ENCODE measurements at regions not wholly inside any gene's neighbourhood (a gene's known extent, or its start where the extent isn't known, plus 50 kb on each side); places are given as distances from the start of the nearest gene placed in this dataset.
"Not testable (repeated sequence)": the region's sequence is repeated elsewhere in the genome, so short reads cannot be mapped to it uniquely, and the experiment has no call there.

DNA sequence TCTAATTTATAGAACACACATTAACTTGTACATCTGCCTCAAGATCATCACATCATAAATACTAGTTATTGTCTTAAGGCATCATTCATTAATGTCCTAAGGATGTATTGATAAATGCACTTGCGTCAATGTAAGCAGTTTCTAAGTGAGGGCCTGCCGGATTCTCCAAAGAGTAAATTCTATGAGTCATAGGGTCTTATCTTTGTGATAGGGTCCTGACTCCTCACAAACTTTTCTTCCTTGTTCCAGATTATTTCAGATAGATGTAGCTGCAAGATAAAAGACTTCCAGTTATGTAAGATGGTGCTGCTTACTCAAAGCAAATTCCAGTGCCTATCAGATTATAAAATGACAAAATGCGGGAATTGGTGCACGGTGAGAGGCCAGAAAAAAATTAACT, 315.0 kb upstream of the SLC39A10 start:
- DNase-seq: no peak

DNA sequence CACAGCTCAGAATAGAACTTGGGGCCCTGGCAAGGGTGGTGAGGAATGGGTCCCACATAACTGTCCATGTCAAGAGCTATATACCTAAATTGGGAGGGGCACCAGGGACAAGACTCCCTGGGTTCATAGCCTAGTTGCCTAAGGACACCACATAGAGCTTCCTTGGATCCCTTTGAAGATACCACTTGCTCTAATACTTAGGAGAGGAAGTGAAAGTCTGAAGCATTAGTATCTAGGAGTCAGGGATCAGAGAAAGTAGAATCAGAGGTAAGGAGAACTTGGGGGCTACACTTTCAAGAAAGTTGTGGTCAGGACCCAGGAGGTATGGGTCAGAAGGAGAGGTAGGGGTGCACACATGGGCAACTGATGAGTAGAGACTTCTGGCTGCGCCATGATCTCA, 318.2 kb upstream of the SLC39A10 start:
- DNase-seq: no peak

DNA sequence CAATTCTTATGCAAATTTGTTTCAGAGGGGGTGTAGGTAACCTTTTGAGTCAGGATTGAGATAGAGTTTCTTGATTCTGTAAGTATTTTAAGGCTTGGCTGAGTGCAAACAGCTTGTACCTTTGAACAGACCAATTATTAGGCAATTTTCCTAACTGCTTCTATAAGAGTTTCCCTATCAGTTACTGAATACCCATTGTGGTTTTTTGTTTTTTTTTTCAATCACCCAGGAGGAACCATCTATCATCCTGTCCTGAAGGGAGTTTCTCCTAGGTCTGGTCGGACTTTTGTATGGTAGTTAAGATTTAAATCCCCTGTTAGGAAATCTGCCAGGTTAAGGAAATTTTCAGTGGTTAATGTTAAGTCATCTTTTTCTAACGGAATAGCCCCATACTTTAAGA, 319.4 kb upstream of the SLC39A10 start:
- DNase-seq: no peak

DNA sequence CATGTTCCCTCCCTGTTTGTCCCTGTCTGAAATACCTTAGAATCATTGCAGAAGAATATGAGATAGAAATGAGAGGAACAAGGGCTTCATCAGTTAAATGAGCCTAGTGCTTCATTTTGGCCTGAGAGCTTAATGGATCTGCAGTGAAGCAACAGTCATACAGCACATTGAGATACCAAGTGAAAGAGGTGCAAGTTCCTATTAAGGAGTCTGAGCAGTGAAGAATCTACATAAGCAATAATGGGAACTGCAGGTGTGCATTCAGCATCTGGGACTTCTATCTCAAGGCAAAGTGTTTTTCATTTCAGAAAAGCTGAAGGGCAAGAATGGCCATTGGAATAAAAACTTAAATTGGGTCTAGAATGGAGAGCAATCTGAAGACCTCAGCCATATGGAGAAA, 323.2 kb upstream of the SLC39A10 start:
- DNase-seq: no peak

DNA sequence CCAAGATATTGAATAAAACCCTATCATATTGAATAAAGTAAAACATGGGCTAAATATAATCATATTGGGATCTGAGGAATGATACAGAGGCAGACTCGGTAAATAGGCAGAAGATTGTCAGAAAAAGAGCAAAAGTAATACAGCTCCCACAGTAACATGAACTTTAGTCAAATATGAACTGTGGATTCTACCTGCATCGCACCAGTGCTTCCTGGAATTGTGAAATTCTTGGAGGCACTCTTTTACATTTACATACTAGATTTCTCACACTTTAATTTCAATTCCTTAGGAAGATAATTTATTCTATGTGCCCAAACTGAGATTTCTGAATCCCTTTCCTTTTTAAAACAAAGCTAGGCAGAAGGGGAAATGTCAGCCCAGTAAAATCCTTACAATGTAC, 325.1 kb upstream of the SLC39A10 start:
- no peak for DNase-seq

DNA sequence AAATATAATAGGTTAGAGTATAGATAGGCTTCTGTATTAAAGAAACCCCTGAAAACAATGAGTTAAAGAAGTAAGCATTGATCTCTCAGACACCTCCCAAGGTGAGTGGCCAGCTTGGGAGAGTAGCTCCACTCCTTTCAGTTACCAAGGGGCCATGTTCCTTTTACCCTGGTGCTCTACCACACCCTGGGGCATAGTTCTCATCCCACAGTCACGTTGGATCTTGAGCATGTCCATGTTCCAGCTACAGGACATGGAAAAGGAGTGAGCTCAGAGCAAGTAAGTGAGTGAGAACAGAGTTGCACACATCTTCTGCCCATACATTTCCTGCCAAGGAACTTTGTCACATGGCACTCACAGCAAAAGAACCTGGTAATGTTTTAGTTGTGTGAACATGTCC, 325.9 kb upstream of the SLC39A10 start:
- no peak for DNase-seq

DNA sequence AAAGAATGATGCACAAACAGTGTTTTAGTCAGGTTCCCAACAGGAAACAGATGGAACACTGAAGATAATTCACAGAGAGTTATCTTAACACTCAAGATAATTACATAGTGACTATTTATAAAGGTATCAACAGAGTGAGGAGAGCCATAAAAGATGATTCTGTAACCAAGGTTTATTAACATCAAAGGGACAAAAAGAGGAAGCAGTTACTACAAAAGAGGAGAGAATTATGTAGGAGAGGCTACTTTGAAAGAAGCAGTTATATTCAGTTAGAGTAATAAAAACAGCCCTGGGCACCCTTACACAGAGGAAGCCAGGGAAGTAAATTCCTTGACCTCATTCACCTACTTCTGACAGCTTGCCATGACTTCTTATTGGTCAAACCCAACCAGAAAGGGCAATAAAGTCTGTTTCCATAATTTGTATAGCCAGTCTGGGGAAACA, 326.5 kb upstream of the SLC39A10 start:
- no peak for DNase-seq

DNA sequence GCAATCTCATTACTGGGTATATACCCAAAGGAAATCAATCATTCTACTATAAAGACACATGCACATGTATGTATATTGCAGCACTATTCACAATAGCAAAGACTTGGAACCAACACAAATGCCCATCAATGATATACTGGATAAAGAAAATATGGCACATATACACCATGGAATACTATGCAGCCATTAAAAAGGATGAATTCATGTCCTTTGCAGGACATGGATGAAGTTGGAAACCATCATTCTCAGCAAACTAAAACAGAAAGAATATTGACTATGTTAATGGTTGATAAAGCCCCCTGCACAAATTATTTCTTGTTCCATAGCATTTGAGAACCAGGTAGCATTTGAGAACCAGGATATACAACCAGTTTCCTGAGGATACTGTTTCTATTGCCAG, 327.2 kb upstream of the SLC39A10 start:
- not testable (repeated sequence) for DNase-seq

DNA sequence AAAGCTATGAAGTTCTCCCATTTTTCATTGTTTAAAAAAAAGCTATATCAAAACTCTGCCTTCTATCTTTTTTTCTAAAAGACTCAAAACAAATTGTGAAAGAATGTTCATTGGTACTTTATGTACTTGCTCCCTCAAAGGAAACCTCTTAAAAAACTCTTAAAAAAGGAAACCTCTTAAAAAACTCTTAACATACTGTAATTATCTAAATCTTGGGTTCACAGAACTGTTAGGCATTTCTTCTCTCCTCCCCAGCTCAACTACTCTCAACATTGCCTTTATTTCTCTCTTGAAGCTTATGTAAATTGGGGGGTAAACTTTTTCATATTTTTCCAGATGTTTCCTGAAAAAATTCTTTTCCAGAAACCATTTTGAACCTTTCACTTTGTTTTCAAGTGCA, 330.5 kb upstream of the SLC39A10 start:
- DNase-seq: no peak

DNA sequence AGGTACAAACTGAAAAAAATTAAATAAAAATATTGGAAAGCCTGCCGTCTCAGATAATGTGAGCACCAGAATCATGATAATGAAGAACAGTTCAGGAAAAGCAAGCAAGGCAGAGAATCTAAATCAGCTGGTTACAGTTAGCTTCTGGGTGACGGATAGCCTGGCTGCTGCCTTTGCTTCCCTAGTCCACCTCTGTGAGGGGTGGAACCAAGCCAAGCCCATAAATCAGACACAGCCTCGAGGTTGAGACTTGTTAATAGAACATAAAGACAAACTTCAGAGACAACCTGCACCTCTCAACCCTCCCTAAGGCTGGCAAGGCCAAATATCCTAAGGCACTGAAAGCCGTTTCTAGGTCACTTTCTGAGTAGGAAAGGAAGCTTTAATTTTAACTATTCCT, 334.7 kb upstream of the SLC39A10 start:
- peak; percentile 25 to 50 for DNase-seq

DNA sequence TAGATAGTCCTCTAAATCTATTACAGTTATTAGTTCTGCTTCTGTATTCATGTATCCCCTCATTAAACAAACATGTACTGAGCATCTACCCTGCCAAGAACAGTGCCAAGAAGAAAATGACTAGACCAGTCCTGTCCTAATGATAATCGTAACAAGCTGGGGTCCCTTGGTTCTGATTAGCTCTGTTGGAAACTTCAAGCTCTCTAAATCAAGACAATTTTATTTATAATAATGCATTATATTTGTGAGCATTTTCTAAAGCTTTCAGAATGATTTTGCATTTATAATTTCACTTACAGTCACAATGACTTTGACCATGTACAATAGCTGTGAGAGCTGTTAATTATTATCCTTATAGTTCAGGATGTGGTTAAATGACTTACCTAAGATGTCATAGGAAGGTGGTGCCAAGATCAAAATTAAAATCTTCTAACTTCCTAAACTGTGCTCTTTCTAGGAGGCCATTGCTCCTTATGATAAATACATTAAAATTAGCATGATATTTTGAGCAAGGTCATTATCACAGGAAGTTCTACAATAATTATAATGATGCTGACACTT, 336.5 kb upstream of the SLC39A10 start:
- peak in 1 of 2 experiments; percentile 17 for DNase-seq

DNA sequence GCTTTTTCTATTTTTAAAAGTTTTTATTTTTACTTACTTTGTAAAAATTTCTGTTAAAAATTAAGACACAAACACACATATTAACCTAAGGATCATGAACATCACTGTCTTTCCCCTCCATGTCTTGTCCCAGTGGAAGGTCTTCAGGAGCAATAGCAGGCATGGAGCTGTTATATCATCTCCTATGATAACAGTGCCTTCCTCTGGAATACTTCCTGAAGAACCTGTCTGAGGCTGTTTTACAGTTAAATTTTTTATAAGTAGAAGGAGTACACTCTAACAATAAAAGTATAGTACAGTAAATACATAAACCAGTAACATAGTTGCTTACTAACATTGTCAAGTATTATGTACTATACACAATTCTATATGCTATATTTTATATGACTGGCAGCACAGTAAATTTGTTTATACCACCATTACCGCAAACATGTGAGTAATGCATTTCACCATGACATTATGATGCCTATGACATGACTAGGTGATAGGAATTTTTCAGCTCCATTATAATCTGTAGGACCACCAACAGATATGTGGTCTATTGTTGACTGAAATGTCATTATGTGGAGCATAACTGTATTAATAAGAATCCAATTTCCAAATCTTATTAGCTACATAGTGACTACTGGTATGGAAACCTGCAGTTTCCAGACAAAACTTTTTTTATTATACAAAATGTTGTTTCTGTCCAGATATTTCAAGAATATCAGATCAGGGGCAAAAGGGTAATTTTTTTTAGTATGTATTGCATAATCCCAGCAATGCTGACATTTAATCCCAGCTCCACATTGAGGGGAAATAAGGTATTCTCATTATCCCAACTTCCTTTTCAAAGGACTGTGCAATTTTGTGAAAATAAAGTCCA, 337.2 kb upstream of the SLC39A10 start:
- no peak for DNase-seq

DNA sequence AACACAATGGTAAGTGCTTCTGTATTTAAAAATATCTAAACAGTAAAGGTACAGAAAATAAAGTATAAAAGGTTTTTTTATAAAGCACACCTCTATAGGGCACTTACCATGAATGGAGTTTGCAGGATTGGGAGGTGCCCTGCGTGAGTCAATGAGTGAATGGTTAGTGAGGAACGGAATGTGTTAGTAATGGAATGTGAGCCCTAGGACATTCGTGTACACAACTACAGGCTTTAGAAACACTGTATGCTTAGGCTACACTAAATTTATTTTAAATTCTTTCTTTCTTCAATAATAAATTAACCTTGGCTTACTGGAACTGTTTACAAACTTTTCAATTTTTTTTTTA, 337.9 kb upstream of the SLC39A10 start:
- DNase-seq: no peak

DNA sequence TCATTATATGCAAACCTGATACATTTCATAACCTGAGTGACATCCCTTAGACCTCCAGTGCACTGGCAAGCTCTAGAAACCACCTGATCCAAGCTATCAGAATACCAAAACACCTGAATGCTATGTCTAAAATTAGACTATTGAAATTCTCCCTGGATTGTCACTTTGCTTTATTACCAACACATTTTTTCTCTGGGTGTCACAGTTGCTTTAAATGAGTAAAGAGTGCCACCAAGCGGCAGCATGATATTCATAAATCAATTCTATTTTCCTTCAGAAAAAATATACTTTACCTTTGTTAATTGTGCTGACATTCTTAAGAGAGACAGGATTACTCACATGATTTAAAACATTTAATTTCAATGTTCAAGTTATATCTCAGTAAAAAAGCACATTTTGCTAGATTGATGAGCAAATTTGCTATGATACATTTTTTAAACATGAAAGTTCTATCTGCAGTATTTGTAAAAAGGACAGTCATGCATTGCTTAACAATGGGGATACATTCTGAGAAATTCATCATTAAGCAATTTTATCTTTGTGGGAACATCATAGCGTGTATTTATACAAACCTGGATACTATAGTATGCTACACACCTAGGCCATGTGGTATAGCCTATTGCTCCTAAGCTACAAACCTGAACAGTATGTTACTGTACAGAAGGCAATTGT, 338.4 kb upstream of the SLC39A10 start:
- peak; percentile 49 to 72 for DNase-seq

DNA sequence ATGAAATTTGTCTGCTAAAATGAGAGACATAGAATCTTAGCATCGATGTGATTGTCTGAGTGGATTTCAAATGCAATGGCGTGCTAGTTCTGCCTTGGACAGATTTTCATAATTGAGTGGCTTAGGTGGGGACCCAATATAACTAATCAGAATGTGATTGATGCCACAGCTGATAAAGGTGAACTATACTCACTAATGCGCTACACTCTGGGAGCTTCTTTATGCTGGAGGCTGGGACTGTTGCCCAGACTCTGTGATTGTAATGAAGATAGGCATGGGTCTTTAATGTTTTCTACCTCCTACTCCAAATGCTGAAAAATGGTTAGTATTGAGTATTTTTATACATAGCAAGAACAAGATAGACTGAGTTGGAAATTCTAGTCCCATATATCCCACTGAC, 339.5 kb upstream of the SLC39A10 start:
- DNase-seq: peak in 1 of 2 experiments; percentile 4

DNA sequence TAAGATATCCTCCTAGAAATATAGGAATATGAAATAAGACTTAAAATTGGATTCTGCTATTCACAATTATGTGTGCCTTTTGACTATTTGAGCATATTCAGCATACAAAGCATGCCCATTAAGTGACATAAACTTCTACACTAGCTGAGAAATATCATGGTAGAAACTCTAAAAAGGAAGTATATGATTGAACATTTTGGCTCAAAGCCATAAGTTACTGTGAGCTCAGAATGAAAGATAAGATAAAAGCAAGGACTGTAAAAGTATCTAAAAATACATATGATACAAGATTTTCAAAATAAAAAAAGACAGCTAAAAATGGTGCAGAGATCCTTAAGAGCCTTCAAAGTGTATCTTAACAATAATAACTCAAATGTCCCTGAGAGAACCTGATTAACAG, 340.5 kb upstream of the SLC39A10 start:
- DNase-seq: no peak

DNA sequence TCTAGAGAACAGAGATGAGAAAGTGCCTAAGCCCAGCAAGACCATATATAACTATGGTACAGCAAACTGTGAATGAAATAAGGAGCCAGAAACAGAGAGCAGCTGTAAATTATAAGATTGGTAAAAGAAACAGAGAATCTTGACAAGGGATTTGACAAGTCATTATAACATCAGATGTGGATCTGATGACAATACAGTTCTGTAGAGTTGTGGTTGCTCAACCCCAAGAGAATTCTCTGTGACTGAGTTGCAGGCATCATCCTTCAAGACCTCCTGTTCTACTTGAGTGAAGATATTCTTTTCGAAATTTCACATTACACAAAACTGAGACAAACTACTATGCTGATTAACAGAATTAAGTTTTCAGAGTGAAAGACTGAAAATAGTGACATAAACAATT, 343.1 kb upstream of the SLC39A10 start:
- DNase-seq: no peak

DNA sequence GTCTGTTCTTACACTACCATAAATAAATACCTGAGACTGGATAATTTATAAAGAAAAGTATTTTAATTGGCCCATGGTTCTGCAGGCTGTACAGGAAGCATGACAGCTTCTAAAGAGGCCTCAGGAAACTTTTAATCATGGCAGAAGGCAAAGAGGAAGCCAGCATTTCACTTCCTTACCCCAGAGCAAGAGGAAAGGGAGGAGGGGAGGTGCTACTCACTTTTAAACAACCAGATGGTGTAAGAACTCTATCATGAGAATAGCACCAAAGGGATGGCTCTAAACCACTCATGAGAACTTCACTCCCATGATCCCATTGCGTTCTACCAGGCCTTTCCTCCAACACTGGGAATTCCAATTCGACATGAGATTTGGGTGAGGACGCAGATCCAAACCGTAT, 344.4 kb upstream of the SLC39A10 start:
- DNase-seq: no peak

DNA sequence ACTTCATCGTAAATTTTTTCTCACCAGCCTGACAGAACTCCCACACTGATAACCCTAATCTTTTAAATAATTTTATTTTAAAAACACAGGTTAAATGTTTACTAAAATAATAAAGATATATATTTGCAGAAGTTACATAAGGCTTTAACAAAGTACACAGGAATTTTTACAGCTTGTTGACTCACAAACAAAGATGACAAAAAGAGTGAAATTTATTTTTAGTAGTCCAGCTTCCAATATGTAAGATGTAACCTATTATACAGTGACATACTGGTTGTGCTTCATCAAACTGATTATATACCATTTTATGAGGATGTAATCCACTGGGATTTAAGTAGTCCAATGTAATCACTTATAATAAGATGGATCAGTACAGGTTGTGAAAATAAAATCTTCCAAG, 348.9 kb upstream of the SLC39A10 start:
- no peak for DNase-seq

DNA sequence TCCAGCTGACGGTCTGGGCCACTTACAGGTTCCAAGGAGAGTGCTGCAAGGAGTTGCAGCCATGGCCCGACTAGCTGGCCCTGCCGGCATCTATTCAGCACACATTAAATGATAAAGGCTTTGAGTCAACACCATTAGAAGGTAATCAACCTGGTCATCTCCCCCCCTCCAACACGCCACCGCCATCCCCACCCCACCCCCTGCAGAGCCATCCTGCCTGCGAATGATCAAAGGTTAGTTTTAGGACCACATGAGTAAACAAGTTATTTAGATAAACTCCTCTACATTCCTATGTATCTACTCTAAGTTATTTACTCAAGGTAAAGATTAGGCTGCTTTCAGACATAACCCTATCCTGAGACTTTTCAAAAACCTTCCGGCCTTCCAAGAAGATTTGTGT, 349.3 kb upstream of the SLC39A10 start:
- DNase-seq: no peak

DNA sequence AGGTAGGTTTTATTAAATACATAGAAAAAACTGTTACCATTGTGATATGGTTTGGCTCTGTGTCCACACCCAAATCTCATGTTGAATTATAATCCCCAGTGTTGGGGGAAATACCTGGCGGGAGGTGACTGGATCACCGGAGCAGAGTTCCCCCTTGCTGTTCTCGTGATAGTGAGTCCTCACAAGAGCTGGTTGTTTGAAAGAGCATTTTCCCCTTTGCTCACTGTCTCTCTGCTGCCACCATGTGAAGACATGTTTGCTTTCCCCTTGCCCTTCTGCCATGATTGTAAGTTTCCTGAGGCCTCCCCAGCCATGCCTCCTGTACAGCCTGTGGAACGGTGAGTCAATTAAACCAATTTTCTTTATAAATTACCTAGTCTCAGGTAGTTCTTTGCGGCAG, 352.7 kb upstream of the SLC39A10 start:
- peak in 1 of 2 experiments; percentile 1 for DNase-seq

DNA sequence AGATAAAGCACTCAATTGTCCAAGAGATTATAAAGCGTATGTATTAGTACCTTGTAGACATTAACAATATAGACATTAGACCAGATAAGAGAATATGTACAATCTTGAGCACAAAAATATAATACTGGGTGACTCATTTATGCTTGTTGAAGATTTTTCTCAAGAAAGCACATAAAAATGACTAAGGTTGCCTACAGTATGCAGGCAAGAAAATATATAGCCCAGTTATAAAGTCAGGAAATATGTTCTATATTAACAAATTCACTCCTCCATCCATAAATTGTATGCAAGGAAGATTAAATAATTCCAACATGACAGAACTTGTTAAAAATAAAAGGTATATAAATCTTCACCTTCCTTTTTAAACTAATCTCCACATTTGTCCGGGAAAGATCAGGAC, 356.4 kb upstream of the SLC39A10 start:
- no peak for DNase-seq

DNA sequence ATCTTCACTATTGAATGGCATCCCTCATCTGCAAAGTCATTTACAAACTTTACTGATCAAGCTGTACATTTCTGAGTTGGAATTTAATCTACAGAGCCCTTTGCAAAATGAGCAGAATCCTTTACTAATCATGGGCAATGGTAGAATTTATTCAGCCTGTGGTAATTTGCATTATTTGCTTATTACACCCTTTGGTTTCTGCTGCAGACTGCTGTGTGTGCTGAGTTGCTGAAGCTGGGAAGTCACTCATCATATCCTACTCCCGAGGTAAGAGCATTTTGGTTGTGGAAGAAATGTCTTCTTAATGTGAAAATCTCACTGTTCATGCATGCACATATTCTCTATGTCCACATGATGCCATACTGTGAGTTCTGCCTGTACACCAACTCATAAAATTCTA, 357.4 kb upstream of the SLC39A10 start:
- DNase-seq: no peak

DNA sequence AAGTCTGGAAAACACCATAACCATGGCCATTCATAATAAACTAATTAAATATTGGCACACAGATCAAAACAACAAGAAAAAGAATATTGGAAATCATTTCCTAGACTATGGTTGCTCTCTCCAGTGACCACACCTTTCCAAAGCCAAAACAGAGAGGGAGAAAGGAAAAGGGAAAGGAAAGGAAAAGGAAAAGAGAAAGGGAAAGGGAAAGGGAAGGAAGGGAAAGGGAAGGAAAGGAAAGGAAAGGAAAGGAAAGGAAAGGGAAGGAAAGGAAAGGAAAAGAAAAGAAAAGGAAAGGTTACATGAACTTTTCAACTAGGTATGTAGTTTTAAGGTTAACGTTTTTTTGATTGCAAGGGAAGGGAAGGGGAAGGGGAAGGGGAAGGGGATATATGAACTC, 360.5 kb upstream of the SLC39A10 start:
- no peak for DNase-seq
